ENCODE measurements at regions not wholly inside any gene's neighbourhood (a gene's known extent, or its start where the extent isn't known, plus 50 kb on each side); places are given as distances from the start of the nearest gene placed in this dataset.

GRCh38 chr2:163888591-163888990, 152.8 kb upstream of the FIGN start:
- POLR2A ChIA-PET = no interaction called here
- WGBS (ENCODE audit: low lambda C conversion rate) = 70% methylated on average over 4 of the region's 4 CpGs

DNA sequence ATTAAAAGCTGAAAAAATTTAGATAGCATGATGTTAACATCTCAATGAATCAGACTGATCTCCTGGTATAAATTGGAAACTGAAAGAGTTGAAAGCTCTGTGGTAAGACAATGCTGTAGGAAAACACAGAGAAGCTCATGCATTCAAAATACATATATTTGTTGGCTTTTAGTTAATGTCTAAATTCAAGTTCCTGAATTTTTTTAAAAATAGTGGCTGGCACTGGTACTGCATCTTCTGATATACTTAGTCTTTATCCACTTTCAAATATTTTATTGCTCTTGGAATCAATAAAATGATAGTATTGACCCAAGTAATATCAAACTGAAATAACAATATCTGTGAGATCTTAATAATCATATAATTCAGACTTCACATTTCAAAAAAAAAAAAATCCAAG, 151.4 kb upstream of the FIGN start:
- Histone ChIP-seq H3K9me3 (no peaks in the 10 kb centered on the region), H3K4me2 (no peak overlapping the region), H3F3A (replicated peaks; ENCODE audit: insufficient read depth) (no peaks in the 10 kb centered on the region), H3K4me1 (ENCODE audit: control insufficient read depth in 1 of 2, insufficient read depth in 2 of 2, low read depth in 1 of 2, low read length in 1 of 2) (no peaks in the 10 kb centered on the region; a peak in 1 of 4 replicates), H3K9me2 (no peaks in the 10 kb centered on the region), H3K27ac (ENCODE audit: low read depth in 2 of 2, low read length in 1 of 2) (no peak overlapping the region; a peak in 1 of 4 replicates), H3K9ac (no peak overlapping the region), H3K79me2 (ENCODE audit: insufficient read depth) (no peaks in the 10 kb centered on the region), H3K4me3 (ENCODE audit: low read depth in 2 of 2, low read length in 1 of 2) (no peak overlapping the region), H3K27me3 (ENCODE audit: insufficient read depth) (no peaks in the 10 kb centered on the region), H3K36me3 (replicated peaks in 1 of 2; ENCODE audit: control insufficient read depth in 1 of 2, insufficient read depth in 2 of 2, low read length in 1 of 2) (peaks cover 0 to 5% of the 10 kb centered on the region in 2 experiments), H2AFZ (ENCODE audit: low read depth) (no peak overlapping the region), H4K20me1 (ENCODE audit: insufficient read depth) (no peaks in the 10 kb centered on the region)
- TF ChIP-seq CTCF (IDR thresholded peaks at IDR 0.05) (peak; percentile 44), EP300 (IDR thresholded peaks at IDR 0.05; ENCODE audit: borderline replicate concordance in 1 of 2, low read depth in 1 of 2, low read length in 1 of 2) (no peak), RXRA (IDR thresholded peaks at IDR 0.05; ENCODE audit: borderline replicate concordance, low read depth) (no peak), ELF1 (IDR thresholded peaks at IDR 0.05) (no peak), RCOR1 (IDR thresholded peaks at IDR 0.05; ENCODE audit: low read length) (no peak)
- TF ChIP-seq, protein P1, sequence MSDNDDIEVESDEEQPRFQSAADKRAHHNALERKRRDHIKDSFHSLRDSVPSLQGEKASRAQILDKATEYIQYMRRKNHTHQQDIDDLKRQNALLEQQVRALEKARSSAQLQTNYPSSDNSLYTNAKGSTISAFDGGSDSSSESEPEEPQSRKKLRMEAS (IDR thresholded peaks at IDR 0.05; ENCODE audit: low read depth) = no peak
- POLR2A ChIA-PET = no interaction called here
- no peak for DNase-seq
- CTCF ChIA-PET = interaction anchor here (0.9 to 1.9 kb wide), 3 partner anchors 8 to 19 kb away, joined by 3 to 7 read pairs (median 3); no protein-coding TSS in a partner anchor

More at GRCh38 chr2:163888591-163888990, 152.8 kb upstream of the FIGN start:
- H3K4me1 ChIP-seq (ENCODE audit: control insufficient read depth in 1 of 2, insufficient read depth in 2 of 2, low read depth in 1 of 2, low read length in 1 of 2) = no peaks in the 10 kb centered on the region; a peak in 1 of 4 replicates
- no peaks in the 10 kb centered on the region for H3K9me3 ChIP-seq
- no peak overlapping the region for H3K4me2 ChIP-seq
- no peaks in the 10 kb centered on the region for H3K9me2 ChIP-seq
- no peaks in the 10 kb centered on the region for H3F3A ChIP-seq (replicated peaks; ENCODE audit: insufficient read depth)
- no peak overlapping the region for H2AFZ ChIP-seq (ENCODE audit: low read depth)
- CTCF ChIA-PET = interaction anchor here (1.9 kb wide), 1 partner anchor 9 kb away, joined by 7 read pairs; no protein-coding TSS in a partner anchor
- H3K79me2 ChIP-seq (ENCODE audit: insufficient read depth) = no peaks in the 10 kb centered on the region
- TF ChIP-seq GATA2 (CRISPR knock-in tag; IDR thresholded peaks at IDR 0.05) (no peak), CHD2 (IDR thresholded peaks at IDR 0.05; ENCODE audit: low read length, partially characterized antibody) (no peak), ZBTB33 (IDR thresholded peaks at IDR 0.05; ENCODE audit: borderline replicate concordance, low read depth) (no peak)
- TF ChIP-seq, protein P2, sequence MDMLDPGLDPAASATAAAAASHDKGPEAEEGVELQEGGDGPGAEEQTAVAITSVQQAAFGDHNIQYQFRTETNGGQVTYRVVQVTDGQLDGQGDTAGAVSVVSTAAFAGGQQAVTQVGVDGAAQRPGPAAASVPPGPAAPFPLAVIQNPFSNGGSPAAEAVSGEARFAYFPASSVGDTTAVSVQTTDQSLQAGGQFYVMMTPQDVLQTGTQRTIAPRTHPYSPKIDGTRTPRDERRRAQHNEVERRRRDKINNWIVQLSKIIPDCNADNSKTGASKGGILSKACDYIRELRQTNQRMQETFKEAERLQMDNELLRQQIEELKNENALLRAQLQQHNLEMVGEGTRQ (IDR thresholded peaks at IDR 0.05; ENCODE audit: borderline replicate concordance, low read depth, low read length) = no peak
- peaks cover 0 to 5% of the 10 kb centered on the region in 2 experiments for H3K36me3 ChIP-seq (replicated peaks in 1 of 2; ENCODE audit: control insufficient read depth in 1 of 2, insufficient read depth in 2 of 2, low read length in 1 of 2)
- H3K9ac ChIP-seq = no peak overlapping the region
- DNase-seq = no peak
- H3K4me3 ChIP-seq (ENCODE audit: low read depth in 2 of 2, low read length in 1 of 2) = no peak overlapping the region
- no peaks in the 10 kb centered on the region for H4K20me1 ChIP-seq (ENCODE audit: insufficient read depth)
- H3K27me3 ChIP-seq (ENCODE audit: insufficient read depth) = no peaks in the 10 kb centered on the region
- H3K27ac ChIP-seq (ENCODE audit: low read depth in 2 of 2, low read length in 1 of 2) = no peak overlapping the region

All from SK-N-SH (cell line).